NCI-H345 treated with DMSO at 0.1 percent for 48 hours (cell line): ENCODE measurements at regions not wholly inside any gene's neighbourhood (a gene's known extent, or its start where the extent isn't known, plus 50 kb on each side); places are given as distances from the start of the nearest gene placed in this dataset.
"Not testable (repeated sequence)": the region's sequence is repeated elsewhere in the genome, so short reads cannot be mapped to it uniquely, and the experiment has no call there.

Experiments used
- DNase-seq: peaks from one replicate; lab custom pipeline; 2025; ENCODE audit not compliant: unreplicated experiment; lab: John Stamatoyannopoulos, UW

GRCh38 chr7:49579408-49579807 lies 194.0 kb upstream of the VWC2 start:
- no peak for DNase-seq

- DNase-seq: no peak
Measured at GRCh38 chr7:49580000-49580399, 193.4 kb upstream of the VWC2 start.

- no peak for DNase-seq
Measured at GRCh38 chr7:49580761-49581160, 192.7 kb upstream of the VWC2 start.

GRCh38 chr7:49583440-49583839 lies 190.0 kb upstream of the VWC2 start:
- DNase-seq: no peak

- no peak for DNase-seq
Measured at GRCh38 chr7:49596701-49597491, 176.5 kb upstream of the VWC2 start.

DNA sequence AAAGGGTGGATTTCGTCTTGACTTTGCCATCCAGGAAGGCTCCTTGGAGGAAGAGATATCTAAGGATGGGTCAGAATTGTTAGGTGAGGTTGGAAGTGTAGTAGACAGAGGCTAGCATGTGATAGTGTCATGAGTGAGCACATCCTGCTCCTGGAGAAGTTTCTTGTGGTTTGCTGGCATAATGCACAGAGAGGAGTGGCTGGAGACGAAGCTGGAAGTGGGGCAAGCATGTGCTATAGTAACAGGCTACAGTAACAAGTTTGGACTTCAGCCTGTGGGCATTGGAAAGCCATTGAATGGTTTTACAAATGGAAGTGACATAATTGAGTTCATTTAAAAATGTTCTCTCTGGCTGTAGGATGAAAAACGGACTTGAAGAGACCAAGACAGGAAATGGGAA lies 175.6 kb upstream of the VWC2 start:
- no peak for DNase-seq

GRCh38 chr7:49611951-49612350 lies 161.5 kb upstream of the VWC2 start:
- DNase-seq: no peak

GRCh38 chr7:49613759-49614158 lies 159.7 kb upstream of the VWC2 start:
- DNase-seq: no peak

DNA sequence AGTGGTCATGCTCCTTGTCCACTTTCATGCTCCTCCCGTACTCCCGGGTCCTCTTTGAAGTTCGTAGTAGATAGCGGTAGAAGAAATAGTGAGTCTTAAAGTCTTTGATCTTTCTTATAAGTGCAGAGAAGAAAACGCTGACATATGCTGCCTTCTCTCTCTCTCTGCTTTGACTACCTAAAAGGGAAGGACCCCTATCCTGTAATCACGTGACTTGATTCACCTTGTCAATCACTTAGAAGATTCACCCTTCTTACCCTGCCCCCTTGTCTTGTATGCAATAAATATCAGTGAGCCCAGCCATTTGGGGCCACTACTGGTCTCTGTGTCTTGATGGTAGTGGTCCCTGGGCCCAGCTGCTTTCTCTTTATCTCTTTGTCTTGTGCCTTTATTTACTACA lies 158.5 kb upstream of the VWC2 start:
- DNase-seq: not testable (repeated sequence)

GRCh38 chr7:49618028-49618427 lies 155.4 kb upstream of the VWC2 start:
- DNase-seq: no peak

- DNase-seq: no peak
Measured at GRCh38 chr7:49623943-49624342, 149.5 kb upstream of the VWC2 start.

DNA sequence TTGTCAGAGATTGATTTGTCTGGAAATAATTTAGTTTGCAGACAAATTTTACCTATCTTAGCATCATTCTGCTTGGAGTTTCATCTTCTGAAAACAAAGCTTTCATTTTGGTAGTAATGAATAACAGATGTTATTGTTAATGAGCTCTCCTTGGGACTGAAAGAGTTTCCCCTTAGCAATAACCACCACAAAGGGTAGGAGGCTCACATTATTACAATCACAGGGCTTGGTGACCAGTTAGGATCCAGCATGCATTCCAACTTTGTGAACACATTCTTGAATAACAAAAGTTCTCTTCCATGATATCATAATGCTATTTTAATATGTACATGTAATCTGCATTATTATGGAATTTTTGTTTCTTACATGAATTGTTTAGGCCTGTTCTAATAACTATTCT lies 148.8 kb upstream of the VWC2 start:
- DNase-seq: no peak

- DNase-seq: no peak
Measured at GRCh38 chr7:49630513-49630912, 142.9 kb upstream of the VWC2 start.

GRCh38 chr7:49631071-49631815 lies 142.2 kb upstream of the VWC2 start:
- DNase-seq: no peak

- DNase-seq: no peak
Measured at GRCh38 chr7:49631960-49632359, 141.5 kb upstream of the VWC2 start.

GRCh38 chr7:49635800-49636199 lies 137.6 kb upstream of the VWC2 start:
- DNase-seq: no peak

DNA sequence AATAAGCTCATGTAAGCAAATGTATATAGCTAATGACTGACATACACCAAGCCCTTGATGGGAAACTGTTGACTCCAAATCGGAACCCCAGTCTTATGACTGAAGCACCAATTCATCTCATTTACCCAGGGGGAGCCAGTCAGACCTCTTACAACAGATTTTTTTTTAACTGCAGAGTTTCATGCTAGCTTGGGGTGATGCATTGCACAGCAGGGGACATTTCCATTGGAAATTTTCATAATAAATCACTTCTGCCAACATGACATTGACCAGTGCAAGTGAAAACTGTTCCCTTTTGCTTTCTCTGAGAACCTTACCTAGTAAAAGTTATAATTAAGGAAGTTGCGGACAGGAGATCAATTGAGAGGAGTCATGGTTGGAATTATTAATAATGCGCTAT lies 137.0 kb upstream of the VWC2 start:
- DNase-seq: no peak

GRCh38 chr7:49638166-49638565 lies 135.3 kb upstream of the VWC2 start:
- no peak for DNase-seq

GRCh38 chr7:49639068-49639593 lies 134.3 kb upstream of the VWC2 start:
- no peak for DNase-seq

DNA sequence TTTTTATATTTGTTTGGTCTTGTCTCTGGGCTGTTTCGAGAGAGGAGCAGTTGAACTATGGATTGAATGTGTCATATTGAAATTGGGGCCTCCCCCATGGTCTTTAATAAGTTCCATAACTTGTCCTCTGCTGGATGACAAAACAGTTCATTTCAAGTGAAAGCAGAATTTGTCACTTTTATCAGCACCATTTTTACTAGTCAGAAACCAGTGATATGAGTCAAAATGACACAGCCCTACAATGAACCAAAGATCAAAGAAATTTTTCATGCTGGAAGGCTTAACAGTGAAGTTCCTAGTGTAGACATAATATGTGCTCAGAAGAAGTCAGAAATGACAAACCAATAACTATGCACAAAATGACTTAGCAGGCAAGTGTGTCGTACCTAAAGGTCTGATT lies 133.6 kb upstream of the VWC2 start:
- DNase-seq: no peak

- no peak for DNase-seq
Measured at GRCh38 chr7:49643321-49643720, 130.1 kb upstream of the VWC2 start.

DNA sequence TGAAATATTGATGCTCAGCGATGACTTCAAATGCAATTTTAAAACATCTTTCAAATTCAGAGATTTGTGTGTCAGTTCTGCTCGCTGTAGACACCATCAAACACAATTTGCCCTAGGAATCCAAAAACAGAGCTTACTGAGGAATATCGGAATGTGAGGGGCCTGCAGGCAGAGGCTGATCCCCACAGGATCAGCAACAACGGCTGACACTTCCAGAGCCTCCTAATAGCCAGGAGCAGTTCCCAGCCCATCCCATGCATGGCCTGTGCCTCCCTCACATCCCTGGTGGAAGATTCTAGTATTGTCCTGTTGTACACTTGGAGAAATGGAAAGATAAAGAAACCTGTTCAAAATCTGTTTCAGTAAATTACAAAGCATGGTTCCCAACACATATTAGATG lies 129.7 kb upstream of the VWC2 start:
- DNase-seq: no peak
